Heart left ventricle (tissue), 13 donors: ENCODE measurements at regions not wholly inside any gene's neighbourhood (a gene's known extent, or its start where the extent isn't known, plus 50 kb on each side); places are given as distances from the start of the nearest gene placed in this dataset.

Experiments used
- POLR2A ChIP-seq, 2 donors: fragments of 450-650 bp; IDR thresholded peaks; one replicate each; pipeline ENCODE4 v1.6.1; 2017; ENCODE audit warnings: antibody characterized with exemption in 2 of 2, mild to moderate bottlenecking in 2 of 2, moderate library complexity in 2 of 2
- TF ChIP-seq, protein P1 (sequence below), 12 donors: fragments of 200-600 bp; sonication (generic) in 4 of 12; IDR thresholded peaks; one replicate each; pipeline versions ENCODE4 v1.5.0 to v1.8.0; 2018 to 2022; ENCODE audit warnings: antibody characterized with exemption in 12 of 12, mild to moderate bottlenecking in 5 of 12
- donor health status: ischemic (EF 13 %, LVEDD 7.1; RV severe dilation, severe dysfunction).
- donor health status: DM: no; HTN: yes; CAD: no.
- donor health status: DM: no; HTN: no; CAD: no.
- donor health status: ischemic (EF 25% LVEDD 6.9; RV normal size, moderate dysfunction).
- donor health status: ischemic (EF 25% LVEDD 5.7; RV mildly dilated, moderate dysfunction).
- donor health status: ischemic (EF 35%, LVEDD 5.7; RV mildly dilated, moderate dysfunction).
- donor health status: nonischemic (EF 11% LVEDD 7.7; RV severe dilation, severe dysfunction).
- donor health status: DM: yes; HTN: yes; CAD: no.
- donor health status: PGD.
- donor health status: ischemic (EF 29% LVEDD 5.4; RV normal size, mild dysfunction).
- donor health status: nonischemic (EF 23%, LVEDD 6.1; RV moderate dilation, normal function).

DNA sequence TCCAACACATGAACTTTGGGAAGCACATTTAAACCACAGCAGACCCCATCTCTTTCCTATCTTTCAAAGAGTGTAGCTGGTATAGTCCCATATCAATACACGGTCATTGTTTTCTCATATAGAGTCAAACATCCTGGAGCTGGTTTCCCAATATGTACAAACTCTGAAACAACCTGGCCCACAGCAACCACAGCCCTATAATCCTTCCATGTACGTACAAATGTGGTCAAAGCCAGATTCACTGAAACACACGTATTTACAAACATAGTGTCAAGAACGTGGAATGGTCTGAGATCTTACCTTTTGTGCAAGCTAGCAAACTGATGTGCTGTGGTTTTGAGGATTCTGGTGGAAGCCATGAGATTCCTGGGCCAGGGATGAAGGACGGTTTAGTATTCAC, 97.3 kb downstream of the HS1BP3 start:
- TF ChIP-seq, protein P1, sequence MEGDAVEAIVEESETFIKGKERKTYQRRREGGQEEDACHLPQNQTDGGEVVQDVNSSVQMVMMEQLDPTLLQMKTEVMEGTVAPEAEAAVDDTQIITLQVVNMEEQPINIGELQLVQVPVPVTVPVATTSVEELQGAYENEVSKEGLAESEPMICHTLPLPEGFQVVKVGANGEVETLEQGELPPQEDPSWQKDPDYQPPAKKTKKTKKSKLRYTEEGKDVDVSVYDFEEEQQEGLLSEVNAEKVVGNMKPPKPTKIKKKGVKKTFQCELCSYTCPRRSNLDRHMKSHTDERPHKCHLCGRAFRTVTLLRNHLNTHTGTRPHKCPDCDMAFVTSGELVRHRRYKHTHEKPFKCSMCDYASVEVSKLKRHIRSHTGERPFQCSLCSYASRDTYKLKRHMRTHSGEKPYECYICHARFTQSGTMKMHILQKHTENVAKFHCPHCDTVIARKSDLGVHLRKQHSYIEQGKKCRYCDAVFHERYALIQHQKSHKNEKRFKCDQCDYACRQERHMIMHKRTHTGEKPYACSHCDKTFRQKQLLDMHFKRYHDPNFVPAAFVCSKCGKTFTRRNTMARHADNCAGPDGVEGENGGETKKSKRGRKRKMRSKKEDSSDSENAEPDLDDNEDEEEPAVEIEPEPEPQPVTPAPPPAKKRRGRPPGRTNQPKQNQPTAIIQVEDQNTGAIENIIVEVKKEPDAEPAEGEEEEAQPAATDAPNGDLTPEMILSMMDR (IDR thresholded peaks at IDR 0.05) = no peak
- TF ChIP-seq POLR2A (IDR thresholded peaks at IDR 0.05) = no peak
